ENCODE measurements at regions not wholly inside any gene's neighbourhood (a gene's known extent, or its start where the extent isn't known, plus 50 kb on each side); places are given as distances from the start of the nearest gene placed in this dataset.
"Not testable (repeated sequence)": the region's sequence is repeated elsewhere in the genome, so short reads cannot be mapped to it uniquely, and the experiment has no call there.

GRCh38 chr18:51563396-51563795, 365.9 kb upstream of the MEX3C start:
- DNase-seq (ENCODE audit: extremely low spot score), result no peak
- CTCF ChIA-PET, result no interaction called here
- TF ChIP-seq ELF4 (IDR thresholded peaks at IDR 0.05) (no peak), FOXM1 (IDR thresholded peaks at IDR 0.05; ENCODE audit: borderline replicate concordance) (no peak), NFRKB (IDR thresholded peaks at IDR 0.05) (no peak), FOXA1 (IDR thresholded peaks at IDR 0.05) (no peak), ARNT (IDR thresholded peaks at IDR 0.05) (no peak), LEF1 (IDR thresholded peaks at IDR 0.05; ENCODE audit: borderline replicate concordance) (no peak), BHLHE40 (IDR thresholded peaks at IDR 0.05; ENCODE audit: borderline replicate concordance) (no peak), ZNF384 (IDR thresholded peaks at IDR 0.05) (no peak)
- POLR2A ChIA-PET, result no interaction called here

DNA sequence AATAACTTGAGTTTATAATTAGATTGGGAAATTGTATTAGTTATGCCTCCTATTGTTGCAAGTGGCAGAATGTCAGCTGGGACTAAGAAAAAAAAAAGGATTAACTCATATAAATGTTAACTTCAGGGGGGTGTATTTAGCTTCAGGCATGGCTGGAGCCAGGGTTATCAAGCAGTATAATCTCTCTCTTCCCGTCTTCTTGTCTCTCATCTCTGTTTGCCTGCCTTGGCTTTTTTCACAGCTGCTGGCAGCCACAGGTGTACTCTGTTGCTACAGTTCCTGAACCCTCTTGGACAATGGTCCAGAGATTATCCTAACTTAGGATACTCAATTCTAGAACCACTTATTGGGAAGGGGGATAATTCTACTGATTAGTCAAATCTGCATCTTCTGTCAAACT, 370.7 kb upstream of the MEX3C start:
- POLR2A ChIA-PET, result no interaction called here
- TF ChIP-seq NFRKB (IDR thresholded peaks at IDR 0.05), result no peak
- no peak for TF ChIP-seq FOXK2 (IDR thresholded peaks at IDR 0.05)
- TF ChIP-seq SUZ12 (IDR thresholded peaks at IDR 0.05), result no peak
- no peak for TF ChIP-seq ZNF384 (IDR thresholded peaks at IDR 0.05)
- no peak for TF ChIP-seq HDGF (IDR thresholded peaks at IDR 0.05; ENCODE audit: borderline replicate concordance)
- no peak for DNase-seq (ENCODE audit: extremely low spot score)
- CTCF ChIA-PET, result no interaction called here

GRCh38 chr18:51569153-51569552, 371.7 kb upstream of the MEX3C start:
- DNase-seq (ENCODE audit: extremely low spot score), result no peak
- CTCF ChIA-PET, result no interaction called here
- POLR2A ChIA-PET, result no interaction called here
- TF ChIP-seq BHLHE40 (IDR thresholded peaks at IDR 0.05; ENCODE audit: borderline replicate concordance), result no peak
- no peak for TF ChIP-seq LEF1 (IDR thresholded peaks at IDR 0.05; ENCODE audit: borderline replicate concordance)
- TF ChIP-seq FOXK2 (IDR thresholded peaks at IDR 0.05), result no peak
- TF ChIP-seq ARNT (IDR thresholded peaks at IDR 0.05), result no peak
- TF ChIP-seq FOXM1 (IDR thresholded peaks at IDR 0.05; ENCODE audit: borderline replicate concordance), result no peak
- TF ChIP-seq ZNF384 (IDR thresholded peaks at IDR 0.05), result no peak
- no peak for TF ChIP-seq SUZ12 (IDR thresholded peaks at IDR 0.05)
- no peak for TF ChIP-seq PKNOX1 (IDR thresholded peaks at IDR 0.05)
- TF ChIP-seq NFRKB (IDR thresholded peaks at IDR 0.05), result no peak
- no peak for TF ChIP-seq CTBP1 (IDR thresholded peaks at IDR 0.05; ENCODE audit: borderline replicate concordance)
- TF ChIP-seq SP1 (IDR thresholded peaks at IDR 0.05), result no peak

DNA sequence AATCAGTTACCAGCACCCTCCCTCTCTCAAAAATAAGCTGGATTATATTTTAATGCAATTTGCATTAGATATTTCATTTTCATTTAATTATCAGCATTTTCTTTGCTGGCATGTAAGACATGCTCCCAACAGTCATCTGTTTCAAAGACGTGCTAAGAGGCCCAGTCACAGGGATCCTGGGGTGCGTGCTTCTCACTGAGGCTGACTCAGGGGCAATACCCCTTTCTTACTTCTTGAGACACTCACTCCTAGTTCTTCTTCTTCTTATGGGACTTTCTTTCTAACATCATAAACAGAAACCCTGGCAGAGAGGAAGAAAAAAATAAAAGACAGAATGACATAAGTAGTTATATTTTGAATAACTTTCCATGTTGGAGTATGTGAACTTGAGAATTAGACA, 372.1 kb upstream of the MEX3C start:
- TF ChIP-seq FOXM1 (IDR thresholded peaks at IDR 0.05; ENCODE audit: borderline replicate concordance) (no peak), FOXK2 (IDR thresholded peaks at IDR 0.05) (no peak), FOXA1 (IDR thresholded peaks at IDR 0.05) (no peak), ARNT (IDR thresholded peaks at IDR 0.05) (no peak), BHLHE40 (IDR thresholded peaks at IDR 0.05; ENCODE audit: borderline replicate concordance) (no peak), SP1 (IDR thresholded peaks at IDR 0.05) (no peak), HDGF (IDR thresholded peaks at IDR 0.05; ENCODE audit: borderline replicate concordance) (no peak), LEF1 (IDR thresholded peaks at IDR 0.05; ENCODE audit: borderline replicate concordance) (no peak), CTBP1 (IDR thresholded peaks at IDR 0.05; ENCODE audit: borderline replicate concordance) (no peak), L3MBTL2 (conservative IDR thresholded peaks at IDR 0.05) (no peak), SUZ12 (IDR thresholded peaks at IDR 0.05) (no peak), NFRKB (IDR thresholded peaks at IDR 0.05) (no peak), PKNOX1 (IDR thresholded peaks at IDR 0.05) (no peak), ELF4 (IDR thresholded peaks at IDR 0.05) (no peak), ZNF384 (IDR thresholded peaks at IDR 0.05) (no peak), TARDBP (IDR thresholded peaks at IDR 0.05) (no peak)
- POLR2A ChIA-PET, result no interaction called here
- CTCF ChIA-PET, result no interaction called here
- DNase-seq (ENCODE audit: extremely low spot score), result no peak

- POLR2A ChIA-PET; CTCF ChIA-PET; DNase-seq (ENCODE audit: extremely low spot score): not testable (repeated sequence)
These were observed 372.6 kb upstream of the MEX3C start for GRCh38 chr18:51570071-51570470.

- DNase-seq (ENCODE audit: extremely low spot score); CTCF ChIA-PET; POLR2A ChIA-PET: not testable (repeated sequence)
These were observed 376.4 kb upstream of the MEX3C start for GRCh38 chr18:51573886-51574285.

DNA sequence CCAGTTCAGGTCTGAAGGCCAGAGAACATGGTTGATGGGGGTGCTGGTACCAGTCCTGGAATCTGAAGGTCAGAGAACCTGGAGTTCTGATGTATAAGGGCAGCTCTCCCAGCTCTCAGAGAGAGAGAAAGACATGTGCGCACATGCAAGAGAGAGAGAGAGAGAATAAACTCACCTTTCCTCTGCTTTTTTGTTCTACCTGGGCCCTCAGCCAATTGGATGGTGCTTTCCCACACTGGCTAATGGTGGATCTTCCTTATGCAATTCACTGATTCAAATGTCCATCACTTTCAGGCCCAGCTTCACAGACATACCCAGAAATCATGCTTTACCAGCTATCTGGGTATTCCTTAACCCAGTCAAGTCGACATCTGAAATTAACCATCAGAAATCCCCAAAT, 377.7 kb upstream of the MEX3C start:
- CTCF ChIA-PET, result no interaction called here
- DNase-seq (ENCODE audit: extremely low spot score), result no peak
- TF ChIP-seq FOXK2 (IDR thresholded peaks at IDR 0.05) (no peak), ZNF384 (IDR thresholded peaks at IDR 0.05) (no peak), PKNOX1 (IDR thresholded peaks at IDR 0.05) (no peak), CTBP1 (IDR thresholded peaks at IDR 0.05; ENCODE audit: borderline replicate concordance) (no peak), BHLHE40 (IDR thresholded peaks at IDR 0.05; ENCODE audit: borderline replicate concordance) (no peak), FOXA1 (IDR thresholded peaks at IDR 0.05) (no peak), SUZ12 (IDR thresholded peaks at IDR 0.05) (no peak), LEF1 (IDR thresholded peaks at IDR 0.05; ENCODE audit: borderline replicate concordance) (no peak), L3MBTL2 (conservative IDR thresholded peaks at IDR 0.05) (no peak), NFRKB (IDR thresholded peaks at IDR 0.05) (no peak), ARNT (IDR thresholded peaks at IDR 0.05) (no peak), ELF4 (IDR thresholded peaks at IDR 0.05) (no peak)
- POLR2A ChIA-PET, result no interaction called here
